ENCODE measurements at regions not wholly inside any gene's neighbourhood (a gene's known extent, or its start where the extent isn't known, plus 50 kb on each side); places are given as distances from the start of the nearest gene placed in this dataset.

DNA sequence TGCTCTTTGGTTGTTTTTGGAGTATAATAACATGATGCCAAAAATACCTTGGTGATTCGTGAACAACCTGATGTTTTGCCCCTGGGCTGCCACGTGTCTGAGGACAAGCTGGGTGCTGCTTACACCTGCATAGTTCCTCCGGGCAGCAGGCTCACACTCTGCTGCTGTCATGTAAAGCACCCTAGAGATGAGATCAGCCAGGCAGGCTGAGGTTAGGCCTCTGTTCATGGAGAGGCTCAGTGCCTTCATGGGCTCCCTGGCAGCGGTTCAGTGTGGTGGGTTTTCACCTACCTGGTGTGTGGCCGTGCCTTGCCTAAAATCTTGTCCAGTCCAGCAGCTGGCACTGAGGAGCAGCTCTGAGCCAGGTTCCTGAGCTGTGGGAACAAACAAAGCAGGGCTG, 60.1 kb upstream of the TAGAP start:
- DNase-seq: peak; percentile 43
- Mint-ChIP-seq H3K27me3 (peaks cover 10% of the 10 kb centered on the region), H3K27ac (peak overlapping the region; percentile 50), H3K9me3 (no peaks in the 10 kb centered on the region), H3K36me3 (peaks cover 3% of the 10 kb centered on the region), H3K4me1 (peaks cover 80% of the 10 kb centered on the region), H3K4me3 (no peak overlapping the region)
- CTCF ChIA-PET: interaction anchor here (0.6 to 13.3 kb wide), 15 partner anchors 10 to 420 kb away, joined by 3 to 317 read pairs (median 5); partner anchors contain the start of genes RSPH3 and TAGAP

DNA sequence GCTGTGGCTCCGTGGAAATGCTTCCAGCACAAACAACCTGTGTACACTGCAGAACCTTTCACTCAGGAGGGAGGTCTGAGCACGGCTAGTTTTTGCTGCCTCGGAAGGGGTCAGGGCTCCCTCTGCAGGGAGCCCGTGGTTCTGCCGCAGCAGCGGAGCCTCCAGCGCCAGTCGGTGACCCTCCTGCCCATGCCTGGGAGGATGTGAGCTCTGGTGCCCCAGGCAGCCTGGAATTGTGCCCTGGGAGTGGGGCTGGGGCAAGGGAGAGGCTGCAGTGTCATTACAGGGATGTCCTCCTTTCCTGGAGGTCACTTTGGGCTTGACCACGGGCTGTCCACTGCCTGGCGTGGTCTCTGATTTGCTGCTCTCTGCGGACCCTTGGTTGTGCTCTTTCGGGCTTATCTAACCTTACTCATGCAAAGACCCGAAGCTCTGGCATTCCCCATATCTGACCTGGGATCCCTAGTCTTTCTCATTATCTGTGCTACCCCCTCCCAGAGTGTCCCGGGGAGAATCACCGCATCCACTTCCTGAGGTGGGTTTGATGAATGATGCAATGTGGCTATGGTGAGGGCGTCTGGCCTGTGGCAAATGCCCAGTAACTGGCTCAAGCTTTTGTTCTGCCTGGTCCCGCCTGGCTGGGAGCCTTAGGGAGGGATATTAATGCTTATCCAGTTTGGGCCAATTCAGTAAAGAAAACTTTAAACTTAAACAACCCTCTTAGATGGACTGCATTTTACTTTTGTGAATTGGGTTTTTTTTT, 59.6 kb upstream of the TAGAP start:
- Mint-ChIP-seq H3K9me3 (no peaks in the 10 kb centered on the region), H3K27me3 (peaks cover 10% of the 10 kb centered on the region), H3K4me3 (no peak overlapping the region), H3K4me1 (peaks cover 81% of the 10 kb centered on the region), H3K27ac (peak overlapping the region; percentile 64), H3K36me3 (peaks cover 3% of the 10 kb centered on the region)
- peak; percentile 84 for DNase-seq
- CTCF ChIA-PET: interaction anchor here (0.6 to 13.3 kb wide), 27 partner anchors 8 to 315 kb away, joined by 3 to 317 read pairs (median 4); partner anchors contain the start of genes RSPH3 and TAGAP

DNA sequence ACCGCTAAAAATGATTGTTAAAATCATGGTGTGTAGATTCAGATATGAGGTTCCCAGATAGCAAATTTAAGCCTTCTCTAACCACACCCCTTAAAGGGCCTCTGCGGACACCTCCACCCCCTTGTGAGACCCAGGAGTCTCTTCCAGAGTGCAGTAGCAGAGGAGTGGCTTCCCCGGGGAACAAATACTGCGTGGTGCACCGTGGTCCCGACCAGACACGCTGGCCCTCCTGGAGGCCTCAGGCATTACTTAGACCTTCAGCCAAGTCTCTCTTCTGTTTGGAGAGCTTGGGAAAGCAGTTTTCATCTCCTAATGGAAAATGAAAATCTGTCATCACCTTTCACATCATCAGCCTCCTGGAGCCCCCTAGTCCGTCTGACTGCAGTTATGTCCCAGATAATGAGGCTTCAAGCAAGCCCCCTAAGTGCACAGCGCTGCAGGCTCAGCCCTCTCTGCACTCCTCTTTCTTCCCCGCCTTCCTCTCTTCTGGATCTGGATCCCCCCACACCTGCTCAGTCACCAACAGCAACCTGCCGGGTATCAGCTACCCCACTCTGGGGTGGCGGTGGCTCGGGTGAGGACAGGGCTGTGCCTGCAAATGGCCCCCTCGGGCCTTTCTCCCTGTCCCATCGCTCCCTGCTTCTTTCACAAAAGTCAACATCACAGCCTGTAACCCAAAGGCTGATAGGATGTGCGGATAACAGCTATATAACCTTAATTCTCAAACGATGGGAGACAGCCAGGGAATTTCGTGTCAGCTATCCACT, 58.8 kb upstream of the TAGAP start:
- DNase-seq: no peak
- Mint-ChIP-seq H3K4me1 (peaks cover 83% of the 10 kb centered on the region), H3K27ac (peak overlapping the region; percentile 64), H3K27me3 (peaks cover 10% of the 10 kb centered on the region), H3K9me3 (no peaks in the 10 kb centered on the region), H3K4me3 (no peak overlapping the region), H3K36me3 (peaks cover 5% of the 10 kb centered on the region)
- CTCF ChIA-PET: interaction anchor here (0.7 to 13.3 kb wide), 24 partner anchors 8 to 131 kb away, joined by 3 to 317 read pairs (median 4); partner anchors contain the start of genes RSPH3 and TAGAP

DNA sequence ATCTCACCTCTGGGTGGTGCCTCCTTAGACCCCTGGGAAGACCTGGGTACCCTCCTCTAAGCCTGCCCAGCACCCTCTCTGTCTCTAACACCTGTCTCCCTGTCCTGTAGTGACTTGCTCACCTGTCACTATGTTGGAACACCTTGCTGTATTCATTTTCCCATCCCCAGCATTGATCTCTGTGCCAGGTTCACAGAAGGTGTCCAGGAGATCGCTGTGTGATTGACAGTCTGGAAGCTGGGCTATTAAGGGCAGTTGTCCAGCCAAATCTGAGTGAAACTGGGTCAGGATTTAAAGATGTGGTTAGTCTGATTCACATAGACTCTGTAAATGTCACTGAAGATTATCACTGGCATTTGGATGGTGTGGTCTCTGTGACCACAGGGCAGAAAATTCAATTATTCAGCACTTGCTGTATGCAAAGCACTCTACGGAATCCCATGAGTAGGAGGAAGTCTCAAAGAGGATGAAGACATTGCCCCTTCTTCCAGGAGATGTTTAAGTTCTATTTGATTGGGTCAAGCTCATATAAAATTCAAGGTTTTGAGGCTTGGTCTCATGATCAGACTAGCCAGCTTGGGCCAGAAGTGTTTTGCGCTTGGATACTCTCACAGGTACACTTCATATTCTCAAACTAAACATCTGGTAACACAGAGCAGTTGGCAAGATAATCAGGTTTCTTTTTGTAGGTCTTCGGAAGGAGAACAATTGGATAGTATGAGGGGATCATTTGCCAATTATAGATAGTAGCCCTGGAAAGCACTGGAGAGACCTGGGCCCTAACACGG, 57.8 kb upstream of the TAGAP start:
- peaks cover 81% of the 10 kb centered on the region for H3K4me1 Mint-ChIP-seq
- peaks cover 7% of the 10 kb centered on the region for H3K36me3 Mint-ChIP-seq
- H3K27me3 Mint-ChIP-seq: peaks cover 10% of the 10 kb centered on the region
- H3K9me3 Mint-ChIP-seq: no peaks in the 10 kb centered on the region
- no peak overlapping the region for H3K27ac Mint-ChIP-seq
- no peak overlapping the region for H3K4me3 Mint-ChIP-seq
- CTCF ChIA-PET: interaction anchor here (3.0 to 13.3 kb wide), 5 partner anchors 33 to 96 kb away, joined by 10 to 317 read pairs (median 31); partner anchors contain the start of genes RSPH3 and TAGAP
- no peak for DNase-seq

DNA sequence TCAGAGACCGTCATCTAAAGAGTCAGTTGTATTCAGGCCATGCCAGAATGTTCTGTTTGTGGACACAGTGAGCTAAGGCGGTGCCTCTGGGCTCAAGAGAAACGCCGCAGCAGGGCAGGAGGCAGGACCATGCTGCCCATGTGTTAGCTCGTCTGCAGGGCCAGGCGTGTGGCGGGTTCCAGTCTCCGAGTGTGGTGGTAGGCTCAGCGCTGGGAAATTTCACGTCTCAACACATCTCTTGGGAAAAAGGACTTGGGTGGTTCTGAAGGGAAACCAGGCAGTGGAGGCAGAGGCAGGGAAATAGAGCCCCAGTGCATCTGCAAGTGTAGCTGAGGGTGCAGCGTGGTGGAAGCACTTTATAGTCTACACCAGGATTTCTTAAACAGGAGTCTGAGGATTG, 56.9 kb upstream of the TAGAP start:
- peaks cover 7% of the 10 kb centered on the region for H3K36me3 Mint-ChIP-seq
- no peak overlapping the region for H3K27ac Mint-ChIP-seq
- CTCF ChIA-PET: interaction anchor here (0.9 to 13.3 kb wide), 3 partner anchors 33 to 95 kb away, joined by 3 to 317 read pairs (median 234); partner anchors contain the start of genes RSPH3 and TAGAP
- H3K4me1 Mint-ChIP-seq: peaks cover 79% of the 10 kb centered on the region
- no peaks in the 10 kb centered on the region for H3K9me3 Mint-ChIP-seq
- H3K27me3 Mint-ChIP-seq: peaks cover 10% of the 10 kb centered on the region
- no peak for DNase-seq
- H3K4me3 Mint-ChIP-seq: no peak overlapping the region

DNA sequence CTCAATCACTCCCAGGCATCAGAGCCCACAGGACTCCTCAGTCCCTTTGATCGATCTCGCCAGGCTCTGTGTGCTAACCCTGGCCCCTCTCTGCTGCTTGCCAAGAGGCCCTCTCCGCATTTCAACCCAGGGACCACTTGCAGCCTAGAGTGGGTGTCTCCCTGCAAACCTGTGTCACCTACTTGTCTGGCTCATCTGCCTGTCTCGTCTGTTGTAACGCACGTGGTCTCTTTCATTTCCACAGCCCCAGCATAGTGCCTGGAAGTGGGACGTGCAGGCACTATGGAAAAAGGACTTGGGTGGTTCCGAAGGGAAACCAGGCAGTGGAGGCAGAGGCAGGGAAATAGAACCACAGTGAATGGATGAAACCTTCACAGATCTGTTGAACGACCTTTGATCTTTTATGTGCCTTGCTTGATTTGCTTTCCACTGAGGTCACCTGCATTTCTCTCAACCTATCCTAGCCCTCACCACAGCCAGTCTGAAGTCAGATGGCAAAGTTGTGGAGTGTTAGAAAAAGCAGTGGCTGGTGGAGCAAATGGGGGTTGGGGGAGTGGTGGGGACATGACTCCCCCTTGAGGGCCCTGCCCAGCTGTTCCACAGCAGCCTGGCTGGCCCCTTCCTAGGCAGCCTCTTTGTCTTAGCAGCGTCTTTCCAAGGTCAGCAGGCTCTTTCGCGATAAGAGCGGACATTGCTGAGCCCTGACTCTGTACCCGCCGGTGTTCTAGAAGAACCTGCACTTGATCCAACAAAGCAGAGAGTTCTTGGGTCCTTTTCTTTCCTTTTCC, 55.8 kb upstream of the TAGAP start:
- CTCF ChIA-PET: interaction anchor here (0.9 to 13.3 kb wide), 2 partner anchors 34 to 60 kb away, joined by 3 to 234 read pairs; partner anchors contain the start of gene TAGAP
- Mint-ChIP-seq H3K36me3 (peaks cover 7% of the 10 kb centered on the region), H3K9me3 (no peaks in the 10 kb centered on the region), H3K4me3 (no peak overlapping the region), H3K27me3 (peaks cover 10% of the 10 kb centered on the region), H3K4me1 (peaks cover 73% of the 10 kb centered on the region), H3K27ac (peak overlapping the region; percentile 29)
- no peak for DNase-seq

DNA sequence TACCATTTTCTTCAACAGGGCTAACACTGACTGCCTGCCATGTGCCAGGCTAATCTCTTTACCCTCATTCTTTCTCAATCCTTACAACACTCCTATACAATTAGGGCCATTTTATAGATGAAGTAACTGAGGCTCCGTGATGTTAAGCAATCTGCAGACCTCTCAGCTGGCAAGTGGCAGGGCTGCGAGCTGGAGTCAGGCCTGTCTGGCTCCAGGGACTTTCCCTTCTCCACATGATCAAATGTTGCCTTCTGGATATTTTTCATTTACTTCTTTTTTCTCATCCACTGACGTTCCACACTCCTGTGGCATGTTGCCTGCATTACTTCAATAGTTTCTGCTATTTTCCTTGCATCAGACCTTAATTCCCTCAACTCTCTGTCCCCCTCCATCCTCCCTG, 55.2 kb upstream of the TAGAP start:
- peaks cover 10% of the 10 kb centered on the region for H3K27me3 Mint-ChIP-seq
- H3K4me1 Mint-ChIP-seq: peaks cover 74% of the 10 kb centered on the region
- no peak for DNase-seq
- H3K36me3 Mint-ChIP-seq: peaks cover 7% of the 10 kb centered on the region
- no peaks in the 10 kb centered on the region for H3K9me3 Mint-ChIP-seq
- CTCF ChIA-PET: interaction anchor here (0.6 to 13.3 kb wide), 2 partner anchors 26 to 60 kb away, joined by 5 to 234 read pairs; partner anchors contain the start of gene TAGAP
- H3K27ac Mint-ChIP-seq: peak overlapping the region; percentile 50
- H3K4me3 Mint-ChIP-seq: no peak overlapping the region

DNA sequence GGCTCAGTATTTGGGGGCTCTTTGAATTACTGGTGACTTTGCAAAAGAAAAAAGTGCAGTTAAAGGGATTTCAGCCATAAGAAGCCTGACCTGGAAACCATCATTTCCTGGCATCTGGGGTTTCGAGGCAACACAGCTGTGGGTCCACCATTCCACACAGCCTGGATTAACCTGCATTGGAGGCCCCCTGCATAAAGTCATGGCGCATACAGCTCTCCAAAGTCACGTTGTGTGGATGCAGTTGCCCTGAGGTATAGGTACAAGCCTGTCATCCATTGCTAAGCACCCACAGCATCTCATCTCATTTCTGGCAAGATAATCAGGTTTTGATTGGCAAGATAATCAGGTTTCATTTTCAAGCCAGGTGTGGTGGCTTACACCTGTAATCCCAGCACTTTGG, 54.5 kb upstream of the TAGAP start:
- peak overlapping the region; percentile 94 for H3K27ac Mint-ChIP-seq
- H3K4me3 Mint-ChIP-seq: no peak overlapping the region
- DNase-seq: no peak
- CTCF ChIA-PET: interaction anchor here (0.6 to 13.3 kb wide), 5 partner anchors 25 to 90 kb away, joined by 3 to 234 read pairs (median 4); partner anchors contain the start of gene TAGAP
- peaks cover 10% of the 10 kb centered on the region for H3K27me3 Mint-ChIP-seq
- no peaks in the 10 kb centered on the region for H3K9me3 Mint-ChIP-seq
- peaks cover 7% of the 10 kb centered on the region for H3K36me3 Mint-ChIP-seq
- peaks cover 74% of the 10 kb centered on the region for H3K4me1 Mint-ChIP-seq

DNA sequence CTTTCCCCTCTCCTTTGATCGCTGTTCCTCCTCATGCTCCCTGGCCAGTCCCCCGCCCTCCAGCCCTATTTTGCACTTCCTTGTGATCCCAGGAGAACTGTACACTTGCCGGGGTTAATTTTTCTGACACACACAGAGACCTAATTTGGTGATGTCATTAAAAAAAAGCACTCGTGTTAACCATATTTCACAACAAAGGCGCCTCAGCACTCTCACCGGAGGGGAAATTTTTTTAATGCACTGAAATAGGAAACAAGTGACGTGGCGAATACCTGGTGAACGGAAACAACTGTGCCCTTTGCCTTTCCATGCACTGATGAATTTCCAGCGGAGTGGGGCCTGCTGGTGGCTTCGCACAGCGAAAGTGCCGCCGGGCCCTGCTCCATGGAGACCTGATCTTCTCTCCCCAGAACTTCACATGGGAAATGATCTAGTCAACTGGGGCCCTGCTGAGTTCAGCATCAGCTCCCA, 53.9 kb upstream of the TAGAP start:
- CTCF ChIA-PET: interaction anchor here (1.0 to 13.3 kb wide), 4 partner anchors 46 to 90 kb away, joined by 3 to 234 read pairs (median 4); partner anchors contain the start of gene TAGAP
- peaks cover 7% of the 10 kb centered on the region for H3K36me3 Mint-ChIP-seq
- peaks cover 10% of the 10 kb centered on the region for H3K27me3 Mint-ChIP-seq
- H3K9me3 Mint-ChIP-seq: no peaks in the 10 kb centered on the region
- H3K4me3 Mint-ChIP-seq: peak overlapping the region; percentile 47
- H3K4me1 Mint-ChIP-seq: peaks cover 74% of the 10 kb centered on the region
- peak; percentile 72 for DNase-seq
- H3K27ac Mint-ChIP-seq: peak overlapping the region; percentile 94

DNA sequence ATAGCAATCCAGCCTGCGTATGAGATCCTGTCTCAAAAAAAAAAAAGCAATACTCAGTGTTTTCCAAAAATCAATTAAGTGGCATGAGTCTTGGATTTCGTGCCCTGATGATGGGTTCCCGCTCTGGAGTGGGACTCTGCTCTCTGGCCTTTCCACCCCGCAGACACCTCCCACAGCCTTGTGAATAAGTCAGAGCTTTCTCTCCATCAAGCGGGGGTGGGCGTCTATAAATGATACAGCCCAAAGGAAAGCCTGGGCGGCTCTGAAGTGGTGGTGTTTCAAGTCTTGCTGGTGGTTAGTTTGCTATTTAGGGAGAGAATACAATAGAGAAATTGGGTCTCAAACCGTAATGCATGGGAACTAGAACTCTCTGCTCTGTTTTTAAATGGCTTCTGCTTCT, 52.5 kb upstream of the TAGAP start:
- peaks cover 74% of the 10 kb centered on the region for H3K4me1 Mint-ChIP-seq
- no peaks in the 10 kb centered on the region for H3K9me3 Mint-ChIP-seq
- H3K27me3 Mint-ChIP-seq: peaks cover 8% of the 10 kb centered on the region
- peaks cover 7% of the 10 kb centered on the region for H3K36me3 Mint-ChIP-seq
- no peak overlapping the region for H3K27ac Mint-ChIP-seq
- DNase-seq: no peak
- no peak overlapping the region for H3K4me3 Mint-ChIP-seq
- CTCF ChIA-PET: interaction anchor here (0.6 to 1.7 kb wide), 3 partner anchors 35 to 88 kb away, joined by 3 to 10 read pairs (median 3); no protein-coding TSS in a partner anchor

DNA sequence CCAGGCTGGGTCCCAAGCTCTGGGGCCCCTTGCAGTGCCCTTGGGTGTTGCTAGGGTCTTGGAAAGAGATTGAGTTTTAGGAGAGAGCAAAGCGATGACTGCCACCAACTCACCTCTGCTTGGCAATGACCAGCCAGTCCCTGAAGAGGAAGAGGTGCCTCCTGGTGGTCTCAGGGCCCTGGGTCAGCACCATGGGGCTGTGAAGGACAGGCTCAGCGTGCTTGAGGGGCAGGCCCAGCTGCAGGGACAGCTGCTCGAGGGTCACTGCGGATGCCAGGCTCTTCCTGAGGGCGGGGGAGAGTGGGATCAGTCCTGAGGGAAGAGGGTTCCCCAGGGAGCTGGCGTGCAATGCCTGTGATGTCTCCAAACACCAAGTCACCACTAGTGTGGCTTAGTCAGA, 50.8 kb upstream of the TAGAP start:
- CTCF ChIA-PET: interaction anchor here (1.1 to 1.9 kb wide), 4 partner anchors 8 to 86 kb away, joined by 3 to 10 read pairs (median 8); no protein-coding TSS in a partner anchor
- no peak for DNase-seq
- Mint-ChIP-seq H3K27ac (peak overlapping the region; percentile 92), H3K4me3 (no peak overlapping the region), H3K4me1 (peaks cover 69% of the 10 kb centered on the region), H3K9me3 (no peaks in the 10 kb centered on the region), H3K27me3 (no peaks in the 10 kb centered on the region), H3K36me3 (peaks cover 7% of the 10 kb centered on the region)

DNA sequence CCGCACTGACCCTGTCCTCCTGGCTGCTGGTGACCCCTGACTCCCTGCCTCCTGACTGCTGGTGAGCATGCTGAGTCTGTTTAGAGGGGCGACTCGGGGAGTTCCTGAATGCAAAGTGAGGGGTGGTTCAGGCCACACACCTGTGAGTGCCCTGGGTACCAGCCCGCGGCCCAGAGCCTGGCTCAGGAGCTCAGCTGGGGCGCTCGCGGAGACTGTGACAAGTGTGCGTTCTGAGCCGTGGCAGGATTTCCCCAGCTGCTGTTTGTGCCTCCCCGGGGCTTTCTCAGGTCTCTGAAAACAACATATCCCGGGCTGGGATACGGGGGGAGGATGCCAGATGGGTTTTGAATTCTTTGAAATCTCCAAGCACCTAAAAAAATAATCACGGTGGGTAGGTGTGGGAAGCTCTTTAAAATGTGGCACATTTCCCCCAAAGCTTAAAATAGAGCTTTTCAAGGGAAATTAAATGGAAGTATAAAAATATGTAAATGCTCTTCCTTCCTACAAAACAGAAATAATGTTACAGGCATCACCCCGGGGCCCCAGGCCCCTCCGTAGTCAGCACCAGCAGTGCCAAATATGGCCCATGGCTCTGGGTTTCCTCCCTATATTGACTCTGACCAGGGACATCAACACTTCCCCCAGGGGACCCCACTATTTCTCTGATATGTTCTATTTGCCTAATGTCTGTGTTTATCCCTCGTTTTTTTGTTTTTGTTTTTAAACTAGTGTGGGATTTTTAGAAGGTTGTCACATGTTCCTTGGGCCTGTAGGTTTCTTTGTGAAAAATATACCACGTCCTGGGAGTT, 49.9 kb upstream of the TAGAP start:
- Mint-ChIP-seq H3K27ac (peak overlapping the region; percentile 92), H3K4me1 (peaks cover 59% of the 10 kb centered on the region), H3K36me3 (peaks cover 4% of the 10 kb centered on the region), H3K9me3 (no peaks in the 10 kb centered on the region), H3K4me3 (peak overlapping the region; percentile 73), H3K27me3 (no peaks in the 10 kb centered on the region)
- CTCF ChIA-PET: interaction anchor here (1.1 to 1.8 kb wide), 6 partner anchors 9 to 87 kb away, joined by 3 to 9 read pairs (median 4); partner anchors contain the start of gene TAGAP
- peak; percentile 59 for DNase-seq

Measured in activated naive CD4-positive, alpha-beta T cell treated with anti-CD3 and anti-CD28 coated beads, Interleukin-2, amount 10 ng/mL, durations not matched to agents 7 days and 5 days (primary cell).